ENCODE measurements at regions not wholly inside any gene's neighbourhood (a gene's known extent, or its start where the extent isn't known, plus 50 kb on each side); places are given as distances from the start of the nearest gene placed in this dataset.

DNA sequence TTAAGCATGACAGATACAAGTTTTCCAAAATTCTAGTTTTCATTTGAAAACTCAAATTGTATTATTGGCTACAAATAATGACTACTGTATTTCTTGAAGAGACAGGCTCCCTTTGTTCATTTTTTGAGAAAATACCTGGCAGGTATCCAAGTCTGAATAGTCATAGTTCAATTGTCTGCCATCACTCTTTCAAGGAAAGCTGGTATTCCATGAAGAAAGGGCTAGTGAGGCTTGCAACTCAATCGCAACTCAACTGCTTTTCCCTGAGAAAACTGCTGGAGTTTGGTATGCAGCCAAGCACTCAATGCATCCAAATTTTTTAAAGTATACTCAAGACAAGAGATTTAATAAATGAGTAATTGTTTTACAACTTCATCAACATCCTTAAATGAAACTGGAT, 61.4 kb upstream of the TRIO start:
- H3K9me3 ChIP-seq (replicated peaks): no peaks in the 10 kb centered on the region
- DNase-seq: no peak
- intact Hi-C loops (cut with micrococcal nuclease): no loop called here

DNA sequence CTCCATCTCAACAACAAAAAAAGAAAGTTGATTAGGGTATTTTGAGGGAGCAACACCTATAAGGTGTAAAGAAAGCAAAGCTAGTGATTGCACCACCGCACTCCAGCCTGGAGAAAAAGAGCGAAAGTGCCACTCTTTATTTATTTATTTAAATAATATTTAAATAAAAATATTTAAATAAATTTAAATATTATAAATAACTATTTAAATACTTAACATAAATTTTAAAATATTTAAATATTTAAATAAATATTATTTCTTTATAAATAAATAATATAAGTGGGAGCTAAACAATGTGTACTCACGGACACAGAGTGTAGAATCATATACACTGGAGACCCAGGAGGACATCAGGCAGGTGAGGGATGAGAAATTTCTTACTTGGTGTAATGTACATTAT, 64.4 kb upstream of the TRIO start:
- TF ChIP-seq, protein P1, sequence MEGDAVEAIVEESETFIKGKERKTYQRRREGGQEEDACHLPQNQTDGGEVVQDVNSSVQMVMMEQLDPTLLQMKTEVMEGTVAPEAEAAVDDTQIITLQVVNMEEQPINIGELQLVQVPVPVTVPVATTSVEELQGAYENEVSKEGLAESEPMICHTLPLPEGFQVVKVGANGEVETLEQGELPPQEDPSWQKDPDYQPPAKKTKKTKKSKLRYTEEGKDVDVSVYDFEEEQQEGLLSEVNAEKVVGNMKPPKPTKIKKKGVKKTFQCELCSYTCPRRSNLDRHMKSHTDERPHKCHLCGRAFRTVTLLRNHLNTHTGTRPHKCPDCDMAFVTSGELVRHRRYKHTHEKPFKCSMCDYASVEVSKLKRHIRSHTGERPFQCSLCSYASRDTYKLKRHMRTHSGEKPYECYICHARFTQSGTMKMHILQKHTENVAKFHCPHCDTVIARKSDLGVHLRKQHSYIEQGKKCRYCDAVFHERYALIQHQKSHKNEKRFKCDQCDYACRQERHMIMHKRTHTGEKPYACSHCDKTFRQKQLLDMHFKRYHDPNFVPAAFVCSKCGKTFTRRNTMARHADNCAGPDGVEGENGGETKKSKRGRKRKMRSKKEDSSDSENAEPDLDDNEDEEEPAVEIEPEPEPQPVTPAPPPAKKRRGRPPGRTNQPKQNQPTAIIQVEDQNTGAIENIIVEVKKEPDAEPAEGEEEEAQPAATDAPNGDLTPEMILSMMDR (IDR thresholded peaks at IDR 0.05; ENCODE audit: borderline replicate concordance): no peak
- H3K9me3 ChIP-seq (replicated peaks): no peaks in the 10 kb centered on the region
- no peaks in the 10 kb centered on the region for H3K36me3 ChIP-seq
- H3K4me1 ChIP-seq: no peaks in the 10 kb centered on the region
- no peaks in the 10 kb centered on the region for H3K27me3 ChIP-seq (ENCODE audit: low read depth)
- H3K27ac ChIP-seq (replicated peaks): no peak overlapping the region
- intact Hi-C loops (cut with micrococcal nuclease): no loop called here
- DNase-seq: no peak
- H3K4me3 ChIP-seq: no peak overlapping the region

More for the DNA sequence above, 61.4 kb upstream of the TRIO start:
- Histone ChIP-seq H3K4me1 (no peaks in the 10 kb centered on the region), H3K36me3 (no peaks in the 10 kb centered on the region), H3K27me3 (ENCODE audit: low read depth) (no peaks in the 10 kb centered on the region), H3K27ac (replicated peaks) (no peak overlapping the region), H3K4me3 (no peak overlapping the region)
- TF ChIP-seq, protein P1 (IDR thresholded peaks at IDR 0.05; ENCODE audit: borderline replicate concordance): no peak

DNA sequence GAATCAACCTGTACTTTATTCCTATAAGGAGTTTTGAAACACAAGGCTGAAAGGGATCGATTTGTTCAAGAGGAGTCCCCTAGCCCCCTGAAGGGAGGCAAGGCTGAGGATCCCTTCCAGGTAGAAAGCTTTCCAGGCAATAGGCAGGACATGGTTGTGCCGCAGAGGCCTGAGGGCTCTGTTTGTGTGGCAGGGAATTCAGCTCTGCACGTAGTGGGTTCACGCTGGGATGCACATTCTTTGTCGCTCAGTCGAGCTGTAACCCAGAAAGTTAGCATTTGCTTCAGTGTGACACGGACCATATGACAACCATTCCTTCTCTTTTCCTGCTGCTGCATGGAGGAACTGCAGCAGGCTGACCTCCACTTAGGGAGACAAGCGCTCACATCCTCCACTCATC, 65.6 kb upstream of the TRIO start:
- Histone ChIP-seq H3K27ac (replicated peaks) (no peak overlapping the region), H3K4me3 (no peak overlapping the region), H3K9me3 (replicated peaks) (no peaks in the 10 kb centered on the region), H3K4me1 (no peaks in the 10 kb centered on the region), H3K27me3 (ENCODE audit: low read depth) (no peaks in the 10 kb centered on the region), H3K36me3 (no peaks in the 10 kb centered on the region)
- no peak for DNase-seq
- intact Hi-C loops (cut with micrococcal nuclease): no loop called here
- TF ChIP-seq, protein P1 (IDR thresholded peaks at IDR 0.05; ENCODE audit: borderline replicate concordance): no peak

- Histone ChIP-seq H3K4me1 (no peaks in the 10 kb centered on the region), H3K27ac (replicated peaks) (no peak overlapping the region), H3K27me3 (ENCODE audit: low read depth) (no peaks in the 10 kb centered on the region), H3K4me3 (no peak overlapping the region), H3K36me3 (no peaks in the 10 kb centered on the region), H3K9me3 (replicated peaks) (no peaks in the 10 kb centered on the region)
- intact Hi-C loops (cut with micrococcal nuclease): no loop called here
- TF ChIP-seq, protein P1 (IDR thresholded peaks at IDR 0.05; ENCODE audit: borderline replicate concordance): no peak
- DNase-seq: no peak
Measured at GRCh38 chr5:14076561-14076960, 66.6 kb upstream of the TRIO start.

GRCh38 chr5:14075937-14076336, 67.2 kb upstream of the TRIO start:
- no peaks in the 10 kb centered on the region for H3K9me3 ChIP-seq (replicated peaks)
- DNase-seq: no peak
- H3K4me3 ChIP-seq: no peak overlapping the region
- no peaks in the 10 kb centered on the region for H3K27me3 ChIP-seq (ENCODE audit: low read depth)
- TF ChIP-seq, protein P1 (IDR thresholded peaks at IDR 0.05; ENCODE audit: borderline replicate concordance): no peak
- H3K36me3 ChIP-seq: no peaks in the 10 kb centered on the region
- no peak overlapping the region for H3K27ac ChIP-seq (replicated peaks)
- no peaks in the 10 kb centered on the region for H3K4me1 ChIP-seq
- intact Hi-C loops (cut with micrococcal nuclease): no loop called here

GRCh38 chr5:14071433-14071832, 71.7 kb upstream of the TRIO start:
- peaks cover 13% of the 10 kb centered on the region for H3K27me3 ChIP-seq (ENCODE audit: low read depth)
- no peaks in the 10 kb centered on the region for H3K4me1 ChIP-seq
- no peak overlapping the region for H3K4me3 ChIP-seq
- intact Hi-C loops (cut with micrococcal nuclease): no loop called here
- no peak for DNase-seq
- H3K36me3 ChIP-seq: no peaks in the 10 kb centered on the region
- H3K9me3 ChIP-seq (replicated peaks): no peaks in the 10 kb centered on the region
- TF ChIP-seq, protein P1 (IDR thresholded peaks at IDR 0.05; ENCODE audit: borderline replicate concordance): no peak
- no peak overlapping the region for H3K27ac ChIP-seq (replicated peaks)
